PC-3 (cell line): ENCODE measurements at regions not wholly inside any gene's neighbourhood (a gene's known extent, or its start where the extent isn't known, plus 50 kb on each side); places are given as distances from the start of the nearest gene placed in this dataset.

Experiments
- ATAC-seq: fragments of 200-7000 bp; cut with Tn5 transposase; 2 replicates; pipeline ENCODE4 v1.9.1; 2020; ENCODE audit warnings: mild to moderate bottlenecking, moderate library complexity
- BruUV-seq: library from RNA; stranded (reverse); fragments of 400-500 nt; replicated peaks from 2 replicates; lab custom pipeline; 2021; lab: Mats Ljungman, UMichigan
- CTCF ChIA-PET: fragments of 300-600 bp; sonication (Branson Sonifier 250); formaldehyde crosslinking; loops from one replicate; lab custom pipeline; 2022; ENCODE audit warnings: antibody characterized with exemption; lab: Charles Lee
- POLR2A ChIA-PET: fragments of 300-600 bp; sonication (Branson Sonifier 250); formaldehyde crosslinking; loops from one replicate; lab custom pipeline; 2022; ENCODE audit warnings: antibody characterized with exemption; ENCODE audit not compliant: unreplicated experiment; lab: Charles Lee
- DNase-seq: peaks from one replicate; pipeline ENCODE4 v3.0.0-alpha.2; 2015
- H2AFZ ChIP-seq: fragments of 300-600 bp; sonication (generic); 2 replicates; pipeline ENCODE4 v1.6.0; 2016; ENCODE audit warnings: antibody characterized with exemption, low read length
- H3F3A ChIP-seq: fragments of 300-600 bp; sonication (generic); one replicate; pipeline ENCODE4 v1.6.0; 2017; ENCODE audit warnings: antibody characterized with exemption, low read length, control low read depth, mild to moderate bottlenecking; ENCODE audit not compliant: unreplicated experiment
- H3K27ac ChIP-seq: fragments of 300-600 bp; sonication (generic); 2 replicates; pipeline ENCODE4 v1.5.1; 2016; ENCODE audit warnings: mild to moderate bottlenecking, low read length
- H3K27me3 ChIP-seq: fragments of 300-600 bp; sonication (generic); 2 replicates; pipeline ENCODE4 v1.6.1; 2016; ENCODE audit warnings: low read length, mixed read lengths
- H3K36me3 ChIP-seq: fragments of 300-600 bp; sonication (generic); 2 replicates; pipeline ENCODE4 v1.6.1; 2016; ENCODE audit warnings: low read depth, mixed run types, low read length, mixed read lengths
- H3K4me1 ChIP-seq: fragments of 300-600 bp; sonication (generic); 2 replicates; pipeline ENCODE4 v1.5.1; 2016; ENCODE audit warnings: low read length; ENCODE audit not compliant: insufficient read depth
- H3K4me2 ChIP-seq: fragments of 300-600 bp; sonication (generic); 2 replicates; pipeline ENCODE4 v1.6.0; 2016; ENCODE audit warnings: low read length
- H3K4me3 ChIP-seq: fragments of 300-600 bp; sonication (generic); 2 replicates; pipeline ENCODE4 v1.5.1; 2016; ENCODE audit warnings: mild to moderate bottlenecking, low read length, mixed read lengths
- H3K79me2 ChIP-seq: fragments of 300-600 bp; sonication (generic); 2 replicates; pipeline ENCODE4 v1.6.1; 2017; ENCODE audit warnings: low read length, mixed read lengths
- H3K9ac ChIP-seq: fragments of 300-600 bp; sonication (generic); 2 replicates; pipeline ENCODE4 v1.6.0; 2016; ENCODE audit warnings: mild to moderate bottlenecking, low read length
- H3K9me2 ChIP-seq: fragments of 300-600 bp; sonication (generic); replicated peaks from 2 replicates; pipeline ENCODE4 v1.6.1; 2016; ENCODE audit warnings: mixed run types, low read length, mixed read lengths
- H3K9me3 ChIP-seq: fragments of 300-600 bp; sonication (generic); 2 replicates; pipeline ENCODE4 v1.6.1; 2016; ENCODE audit warnings: low read length, mixed read lengths
- H4K20me1 ChIP-seq: fragments of 300-600 bp; sonication (generic); 2 replicates; pipeline ENCODE4 v1.6.1; 2016; ENCODE audit warnings: low read length, mixed read lengths
- CTCF ChIP-seq: fragments of 300-600 bp; sonication (generic); conservative IDR thresholded peaks from 2 replicates; pipeline ENCODE4 v1.5.1; 2017; ENCODE audit warnings: antibody characterized with exemption, low read depth, mild to moderate bottlenecking, low read length
- EZH2 ChIP-seq: fragments of 300-600 bp; sonication (generic); IDR thresholded peaks from one replicate; pipeline ENCODE4 v1.6.1; 2017; ENCODE audit warnings: antibody characterized with exemption, mild to moderate bottlenecking, low read length; ENCODE audit not compliant: unreplicated experiment
- EZH2phosphoT487 ChIP-seq: fragments of 300-600 bp; sonication (generic); IDR thresholded peaks from 2 replicates; pipeline ENCODE4 v1.6.1; 2018; ENCODE audit warnings: mild to moderate bottlenecking, antibody characterized with exemption, low read length, borderline replicate concordance
- intact Hi-C: fragments of 100-400 bp; cut with micrococcal nuclease; formaldehyde crosslinking; loops from 2 replicates; pipeline ENCODE4 v1.9.0; 2023

DNA sequence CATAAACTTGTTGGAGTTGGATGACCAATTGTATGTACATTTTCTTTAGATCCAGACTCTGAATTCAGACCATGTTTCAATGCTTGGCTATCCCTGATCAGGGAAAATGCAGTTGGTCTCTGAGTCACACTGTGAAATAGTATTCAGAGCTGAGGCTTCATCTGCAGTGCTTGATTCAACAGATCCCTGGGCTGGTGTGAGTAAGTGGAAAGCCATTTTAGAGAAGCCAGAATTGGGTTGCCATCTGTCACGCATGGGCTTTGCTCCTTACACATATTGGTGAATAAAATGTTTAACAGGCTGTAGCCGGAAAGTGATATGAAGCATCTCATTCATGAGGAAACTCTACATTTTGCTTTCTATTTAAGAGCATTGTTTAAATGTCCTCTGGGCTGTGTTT, 50.0 kb upstream of the ACYP2 start:
- H3K79me2 ChIP-seq, result no peaks in the 10 kb centered on the region
- TF ChIP-seq EZH2phosphoT487 (no peak), CTCF (no peak), EZH2 (no peak)
- DNase-seq, result peak; percentile 18
- H3F3A ChIP-seq, result peaks cover 3% of the 10 kb centered on the region
- H4K20me1 ChIP-seq, result no peaks in the 10 kb centered on the region
- CTCF ChIA-PET, result no interaction called here
- no peak for ATAC-seq
- H3K4me2 ChIP-seq, result no peak overlapping the region
- peaks cover 9% of the 10 kb centered on the region for H3K4me1 ChIP-seq
- H3K9me3 ChIP-seq, result no peaks in the 10 kb centered on the region
- no peak overlapping the region for H3K9ac ChIP-seq
- no peak overlapping the region for H3K27ac ChIP-seq
- no peaks in the 10 kb centered on the region for H3K27me3 ChIP-seq
- no peak overlapping the region for H3K4me3 ChIP-seq
- POLR2A ChIA-PET, result no interaction called here
- no peaks in the 10 kb centered on the region for H3K36me3 ChIP-seq
- H2AFZ ChIP-seq, result no peak overlapping the region
- intact Hi-C loops, result no loop called here
- H3K9me2 ChIP-seq, result no peaks in the 10 kb centered on the region
- BruUV-seq, result no TSS peak

- Histone ChIP-seq H3F3A (peaks cover 3% of the 10 kb centered on the region), H3K36me3 (no peaks in the 10 kb centered on the region), H4K20me1 (no peaks in the 10 kb centered on the region), H3K9ac (no peak overlapping the region), H3K9me2 (no peaks in the 10 kb centered on the region), H3K4me1 (peaks cover 12% of the 10 kb centered on the region), H3K9me3 (no peaks in the 10 kb centered on the region), H3K27ac (no peak overlapping the region), H3K79me2 (no peaks in the 10 kb centered on the region), H3K4me2 (no peak overlapping the region), H2AFZ (no peak overlapping the region), H3K27me3 (no peaks in the 10 kb centered on the region), H3K4me3 (no peak overlapping the region)
- DNase-seq (no peak), ATAC-seq (no peak)
- intact Hi-C loops, result no loop called here
- ChIA-PET CTCF (no interaction called here), POLR2A (no interaction called here)
- no peak for TF ChIP-seq EZH2
- TF ChIP-seq EZH2phosphoT487, result no peak
- TF ChIP-seq CTCF, result no peak
- no TSS peak for BruUV-seq
Measured at GRCh38 chr2:54063967-54064535, 51.4 kb upstream of the ACYP2 start.

DNA sequence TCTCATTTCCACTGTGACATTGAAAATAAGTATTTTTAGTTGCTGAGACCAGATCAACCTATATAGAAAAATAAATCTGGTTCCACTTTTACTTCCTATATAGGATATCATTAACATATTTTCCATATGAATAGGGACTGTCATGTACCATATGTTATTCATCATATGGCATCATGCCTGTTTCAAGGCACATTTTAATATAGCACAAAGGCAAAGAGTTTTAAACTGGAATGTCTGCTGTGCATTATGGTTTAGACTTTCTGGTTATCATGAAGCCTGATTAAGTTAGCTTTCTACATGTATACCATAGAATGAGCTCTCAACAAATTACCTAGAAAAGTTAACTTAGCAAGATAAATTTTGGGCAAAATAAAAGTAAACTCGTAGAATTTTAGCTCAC, 53.0 kb upstream of the ACYP2 start:
- intact Hi-C loops, result no loop called here

More for the DNA sequence above, 53.0 kb upstream of the ACYP2 start:
- Histone ChIP-seq H3F3A (no peaks in the 10 kb centered on the region), H3K79me2 (no peaks in the 10 kb centered on the region), H3K36me3 (no peaks in the 10 kb centered on the region), H3K27me3 (no peaks in the 10 kb centered on the region), H3K4me1 (peaks cover 3% of the 10 kb centered on the region; the same call in 1 of the 2 replicates), H2AFZ (no peak overlapping the region), H3K9me3 (no peaks in the 10 kb centered on the region), H3K27ac (no peak overlapping the region), H3K4me2 (no peak overlapping the region), H3K9me2 (no peaks in the 10 kb centered on the region), H3K9ac (no peak overlapping the region), H4K20me1 (no peaks in the 10 kb centered on the region), H3K4me3 (no peak overlapping the region)
- no peak for ATAC-seq
- BruUV-seq, result no TSS peak
- TF ChIP-seq EZH2, result no peak
- no peak for TF ChIP-seq CTCF
- TF ChIP-seq EZH2phosphoT487, result no peak
- DNase-seq, result no peak
- POLR2A ChIA-PET, result no interaction called here
- CTCF ChIA-PET, result no interaction called here
